HEK293 (cell line): ENCODE measurements at regions not wholly inside any gene's neighbourhood (a gene's known extent, or its start where the extent isn't known, plus 50 kb on each side); places are given as distances from the start of the nearest gene placed in this dataset.

ENCODE experiments used
- TCF7L2 ChIP-seq: IDR thresholded peaks from 2 replicates; pipeline ENCODE4 v1.6.1; 2011; ENCODE audit warnings: low read depth, mild to moderate bottlenecking, inconsistent platforms, low read length, moderate library complexity, borderline replicate concordance
- ZNF24 ChIP-seq: fragments of 450-650 bp; formaldehyde crosslinking; IDR thresholded peaks from 2 replicates; pipeline ENCODE4 v1.5.1; 2016; ENCODE audit warnings: missing biosample characterization, missing genetic modification characterization
- ZNF701 ChIP-seq: fragments of 450-650 bp; formaldehyde crosslinking; IDR thresholded peaks from 2 replicates; pipeline ENCODE4 v1.5.1; 2016; ENCODE audit warnings: missing biosample characterization, missing genetic modification characterization
- TF ChIP-seq, protein P1 (sequence below): fragments of 450-650 bp; formaldehyde crosslinking; IDR thresholded peaks from 2 replicates; pipeline ENCODE4 v1.5.1; 2016; ENCODE audit warnings: missing biosample characterization, missing genetic modification characterization
- TF ChIP-seq, protein P2 (sequence below): fragments of 450-650 bp; formaldehyde crosslinking; IDR thresholded peaks from 2 replicates; pipeline ENCODE4 v1.5.1; 2016; ENCODE audit warnings: missing biosample characterization, missing genetic modification characterization

DNA sequence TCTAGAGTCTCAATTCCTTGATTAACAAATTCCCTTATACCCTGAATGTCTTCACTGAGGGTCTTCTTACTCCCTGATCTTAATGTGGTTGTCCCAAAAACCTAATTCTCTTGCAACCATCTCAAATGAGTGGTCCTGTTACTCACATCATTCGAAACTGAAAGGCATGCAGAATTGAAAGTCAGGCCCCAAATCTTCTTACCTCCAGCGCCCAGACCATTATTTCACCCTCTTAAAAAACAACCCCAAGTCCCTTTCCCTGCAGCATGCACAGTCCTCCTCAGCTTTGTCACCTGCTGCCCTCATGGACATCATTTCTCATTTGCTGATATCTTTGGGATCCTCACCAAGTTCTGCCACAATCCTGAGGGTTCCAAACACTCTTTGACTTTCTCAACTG lies 230.1 kb downstream of the SEC16B start:
- TF ChIP-seq, protein P1, sequence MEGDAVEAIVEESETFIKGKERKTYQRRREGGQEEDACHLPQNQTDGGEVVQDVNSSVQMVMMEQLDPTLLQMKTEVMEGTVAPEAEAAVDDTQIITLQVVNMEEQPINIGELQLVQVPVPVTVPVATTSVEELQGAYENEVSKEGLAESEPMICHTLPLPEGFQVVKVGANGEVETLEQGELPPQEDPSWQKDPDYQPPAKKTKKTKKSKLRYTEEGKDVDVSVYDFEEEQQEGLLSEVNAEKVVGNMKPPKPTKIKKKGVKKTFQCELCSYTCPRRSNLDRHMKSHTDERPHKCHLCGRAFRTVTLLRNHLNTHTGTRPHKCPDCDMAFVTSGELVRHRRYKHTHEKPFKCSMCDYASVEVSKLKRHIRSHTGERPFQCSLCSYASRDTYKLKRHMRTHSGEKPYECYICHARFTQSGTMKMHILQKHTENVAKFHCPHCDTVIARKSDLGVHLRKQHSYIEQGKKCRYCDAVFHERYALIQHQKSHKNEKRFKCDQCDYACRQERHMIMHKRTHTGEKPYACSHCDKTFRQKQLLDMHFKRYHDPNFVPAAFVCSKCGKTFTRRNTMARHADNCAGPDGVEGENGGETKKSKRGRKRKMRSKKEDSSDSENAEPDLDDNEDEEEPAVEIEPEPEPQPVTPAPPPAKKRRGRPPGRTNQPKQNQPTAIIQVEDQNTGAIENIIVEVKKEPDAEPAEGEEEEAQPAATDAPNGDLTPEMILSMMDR = no peak
- TF ChIP-seq TCF7L2 (no peak), ZNF24 (tag by site-specific recombination) (no peak), ZNF701 (tag by site-specific recombination) (no peak)
- TF ChIP-seq, protein P2, sequence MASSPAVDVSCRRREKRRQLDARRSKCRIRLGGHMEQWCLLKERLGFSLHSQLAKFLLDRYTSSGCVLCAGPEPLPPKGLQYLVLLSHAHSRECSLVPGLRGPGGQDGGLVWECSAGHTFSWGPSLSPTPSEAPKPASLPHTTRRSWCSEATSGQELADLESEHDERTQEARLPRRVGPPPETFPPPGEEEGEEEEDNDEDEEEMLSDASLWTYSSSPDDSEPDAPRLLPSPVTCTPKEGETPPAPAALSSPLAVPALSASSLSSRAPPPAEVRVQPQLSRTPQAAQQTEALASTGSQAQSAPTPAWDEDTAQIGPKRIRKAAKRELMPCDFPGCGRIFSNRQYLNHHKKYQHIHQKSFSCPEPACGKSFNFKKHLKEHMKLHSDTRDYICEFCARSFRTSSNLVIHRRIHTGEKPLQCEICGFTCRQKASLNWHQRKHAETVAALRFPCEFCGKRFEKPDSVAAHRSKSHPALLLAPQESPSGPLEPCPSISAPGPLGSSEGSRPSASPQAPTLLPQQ (tag by site-specific recombination) = no peak
